Transverse colon (tissue), 4 donors: ENCODE measurements at regions not wholly inside any gene's neighbourhood (a gene's known extent, or its start where the extent isn't known, plus 50 kb on each side); places are given as distances from the start of the nearest gene placed in this dataset.

ENCODE experiments used
- DNase-seq: peaks from one replicate; pipeline ENCODE4 v3.0.0-alpha.2; 2019
- H3K27ac ChIP-seq, 4 donors: fragments of 200-600 bp; sonication (generic); 2 replicates each; pipeline ENCODE4 v1.5.1; 2016 to 2018; ENCODE audit warnings: inconsistent platforms in 4 of 4
- H3K27me3 ChIP-seq: fragments of 200-600 bp; sonication (generic); 2 replicates; pipeline ENCODE4 v1.5.1; 2017; ENCODE audit warnings: inconsistent platforms
- H3K36me3 ChIP-seq, 4 donors: fragments of 200-600 bp; sonication (generic); 2 replicates each; pipeline ENCODE4 v1.5.1; 2017 to 2019; ENCODE audit warnings: inconsistent platforms in 4 of 4
- H3K4me1 ChIP-seq, 4 donors: fragments of 200-600 bp; sonication (generic); 2 replicates each; pipeline ENCODE4 v1.5.1; 2017 to 2020; ENCODE audit warnings: inconsistent platforms in 4 of 4
- H3K4me3 ChIP-seq, 4 donors: fragments of 200-600 bp; sonication (generic); 1 replicate in 1 of 4; 2 replicates in 3 of 4; pipeline versions ENCODE4 v1.5.1 to v1.6.1; 2017 to 2019; ENCODE audit warnings: inconsistent platforms in 4 of 4
- H3K9me3 ChIP-seq, 2 donors: fragments of 200-600 bp; sonication (generic); 2 replicates each; pipeline ENCODE4 v1.5.1; 2017 to 2019; ENCODE audit warnings: inconsistent platforms in 2 of 2
- EP300 ChIP-seq: sonication (generic); formaldehyde crosslinking; IDR thresholded peaks from one replicate; pipeline ENCODE4 v1.6.1; 2017; ENCODE audit warnings: antibody characterized with exemption, low read depth
- POLR2A ChIP-seq: fragments of 450-650 bp; IDR thresholded peaks from one replicate; pipeline ENCODE4 v1.6.1; 2016; ENCODE audit warnings: antibody characterized with exemption, mild to moderate bottlenecking, moderate library complexity
- POLR2AphosphoS5 ChIP-seq, 3 donors: sonication (generic); formaldehyde crosslinking; IDR thresholded peaks; one replicate each; pipeline ENCODE4 v1.6.1; 2016; ENCODE audit warnings: antibody characterized with exemption in 3 of 3
- WGBS, 2 donors: methylation state at CpG; one replicate each; pipeline ENCODE4 v1.1.5; 2018; ENCODE audit warnings: low coverage in 1 of 2; 5-methylcytosine and 5-hydroxymethylcytosine counted together
- in situ Hi-C, 4 donors: fragments of 200-750 bp; cut with MboI; loops; one replicate each; pipeline versions ENCODE4 v1.15.0 to v1.15.1; 2017; ENCODE audit warnings: low sequenced_read_pairs in 3 of 4, low pct_ligation_motif_present in 1 of 4, low pct_unique_long_range_greater_than_20kb in 1 of 4
- intact Hi-C: fragments of 100-400 bp; cut with DNase I; formaldehyde crosslinking; loops from one replicate; pipeline ENCODE4 v1.15.1; 2023; ENCODE audit warnings: low total_unique reads
- TF ChIP-seq, protein P1 (sequence below), 5 experiments: fragments of 200-600 bp in 3 of 5; fragments of 450-650 bp in 2 of 5; sonication (generic) in 3 of 5; IDR thresholded peaks; 1 replicate in 2 of 5; 2 replicates in 3 of 5; pipeline ENCODE4 v1.5.1; 2016 to 2017; ENCODE audit warnings: antibody characterized with exemption in 5 of 5, inconsistent platforms in 3 of 5, mild to moderate bottlenecking in 2 of 5, moderate library complexity in 1 of 5

DNA sequence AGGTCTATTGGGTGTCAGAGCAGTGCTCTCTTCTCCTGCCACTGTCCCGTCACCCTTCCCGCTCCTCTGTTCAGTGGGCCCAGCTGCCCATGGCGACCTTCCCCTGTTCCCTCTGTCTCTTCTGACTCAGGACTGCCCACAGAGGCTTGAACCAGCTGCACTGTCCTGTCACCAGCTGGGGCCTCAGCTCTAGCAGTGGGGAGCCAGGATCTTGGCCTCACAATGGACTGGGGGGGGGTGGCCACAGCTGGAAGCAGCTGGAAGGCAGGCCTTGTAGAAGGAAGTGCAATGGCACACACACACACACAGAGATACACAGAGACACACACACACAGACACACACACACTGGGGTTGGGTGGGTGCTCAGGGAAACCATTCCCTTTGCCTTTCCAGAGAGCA is 114.0 kb upstream of the PJA1 start:
- DNase-seq: no peak
- in situ Hi-C loops (loop anchor here in 1 of 4 donors (25.0 kb wide), 1 partner anchor 767 kb away; no protein-coding TSS in a partner anchor), intact Hi-C loops (no loop called here)
- peaks cover 0 to 7% (median 0%) of the 10 kb centered on the region in 4 donors for H3K4me1 ChIP-seq
- H3K27ac ChIP-seq: peak overlapping the region in 1 of 4 donors; percentile 8
- no peaks in the 10 kb centered on the region for H3K36me3 ChIP-seq
- H3K9me3 ChIP-seq: no peaks in the 10 kb centered on the region
- TF ChIP-seq EP300 (no peak), POLR2A (no peak), POLR2AphosphoS5 (IDR thresholded peaks at IDR 0.05) (no peak)
- TF ChIP-seq, protein P1, sequence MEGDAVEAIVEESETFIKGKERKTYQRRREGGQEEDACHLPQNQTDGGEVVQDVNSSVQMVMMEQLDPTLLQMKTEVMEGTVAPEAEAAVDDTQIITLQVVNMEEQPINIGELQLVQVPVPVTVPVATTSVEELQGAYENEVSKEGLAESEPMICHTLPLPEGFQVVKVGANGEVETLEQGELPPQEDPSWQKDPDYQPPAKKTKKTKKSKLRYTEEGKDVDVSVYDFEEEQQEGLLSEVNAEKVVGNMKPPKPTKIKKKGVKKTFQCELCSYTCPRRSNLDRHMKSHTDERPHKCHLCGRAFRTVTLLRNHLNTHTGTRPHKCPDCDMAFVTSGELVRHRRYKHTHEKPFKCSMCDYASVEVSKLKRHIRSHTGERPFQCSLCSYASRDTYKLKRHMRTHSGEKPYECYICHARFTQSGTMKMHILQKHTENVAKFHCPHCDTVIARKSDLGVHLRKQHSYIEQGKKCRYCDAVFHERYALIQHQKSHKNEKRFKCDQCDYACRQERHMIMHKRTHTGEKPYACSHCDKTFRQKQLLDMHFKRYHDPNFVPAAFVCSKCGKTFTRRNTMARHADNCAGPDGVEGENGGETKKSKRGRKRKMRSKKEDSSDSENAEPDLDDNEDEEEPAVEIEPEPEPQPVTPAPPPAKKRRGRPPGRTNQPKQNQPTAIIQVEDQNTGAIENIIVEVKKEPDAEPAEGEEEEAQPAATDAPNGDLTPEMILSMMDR (IDR thresholded peaks at IDR 0.05): no peak
- H3K27me3 ChIP-seq: no peaks in the 10 kb centered on the region
- WGBS, 2 donors: 72% methylated on average over 3 of the region's 3 CpGs; no CpG with 5 or more reads in 1 of the 2 donors
- no peak overlapping the region for H3K4me3 ChIP-seq

GRCh38 chrX:69278031-69278687 is 112.9 kb upstream of the PJA1 start:
- no peak for TF ChIP-seq POLR2A
- no peak for TF ChIP-seq POLR2AphosphoS5 (IDR thresholded peaks at IDR 0.05)
- TF ChIP-seq, protein P1 (IDR thresholded peaks at IDR 0.05): no peak
- TF ChIP-seq EP300: no peak
- H3K36me3 ChIP-seq: no peaks in the 10 kb centered on the region
- DNase-seq: no peak
- in situ Hi-C loops: loop anchor here in 1 of 4 donors (25.0 kb wide), 1 partner anchor 766 kb away; no protein-coding TSS in a partner anchor
- H3K9me3 ChIP-seq: no peaks in the 10 kb centered on the region
- intact Hi-C loops: no loop called here
- H3K27me3 ChIP-seq: no peaks in the 10 kb centered on the region
- H3K27ac ChIP-seq: peak overlapping the region in 1 of 4 donors; percentile 12
- peaks cover 0 to 7% (median 0%) of the 10 kb centered on the region in 4 donors for H3K4me1 ChIP-seq
- no peak overlapping the region for H3K4me3 ChIP-seq
- WGBS, 2 donors: 71% methylated on average over 16 of the region's 16 CpGs; no CpG with 5 or more reads in 1 of the 2 donors

- DNase-seq: no peak
- no peak for TF ChIP-seq EP300
- TF ChIP-seq, protein P1 (IDR thresholded peaks at IDR 0.05): no peak
- TF ChIP-seq POLR2AphosphoS5 (IDR thresholded peaks at IDR 0.05): no peak
- TF ChIP-seq POLR2A: no peak
- intact Hi-C loops (no loop called here), in situ Hi-C loops (loop anchor here in 1 of 4 donors (25.0 kb wide), 1 partner anchor 765 kb away; no protein-coding TSS in a partner anchor)
- H3K9me3 ChIP-seq: no peaks in the 10 kb centered on the region
- H3K27me3 ChIP-seq: no peaks in the 10 kb centered on the region
- H3K27ac ChIP-seq: no peak overlapping the region
- WGBS, 2 donors: 83 to 88% methylated on average over 1 to 9 of the region's 9 CpGs
- H3K36me3 ChIP-seq: no peaks in the 10 kb centered on the region
- no peak overlapping the region for H3K4me3 ChIP-seq
- peaks cover 0 to 7% (median 0%) of the 10 kb centered on the region in 4 donors for H3K4me1 ChIP-seq
These were observed 112.2 kb upstream of the PJA1 start for GRCh38 chrX:69277369-69277990.

GRCh38 chrX:69268611-69269010 is 103.4 kb upstream of the PJA1 start:
- no peaks in the 10 kb centered on the region for H3K4me1 ChIP-seq
- 29% methylated on average over 1 of the region's 1 CpG; no CpG with 5 or more reads in 1 of the 2 donors for WGBS, 2 donors
- no peaks in the 10 kb centered on the region for H3K9me3 ChIP-seq
- intact Hi-C loops: no loop called here
- no peaks in the 10 kb centered on the region for H3K36me3 ChIP-seq
- no peak for DNase-seq
- no peak overlapping the region for H3K27ac ChIP-seq
- no peaks in the 10 kb centered on the region for H3K27me3 ChIP-seq
- TF ChIP-seq POLR2AphosphoS5 (IDR thresholded peaks at IDR 0.05): no peak
- in situ Hi-C loops: no loop called here
- H3K4me3 ChIP-seq: no peak overlapping the region
